Peyer's patch (tissue), 4 donors: ENCODE measurements at regions not wholly inside any gene's neighbourhood (a gene's known extent, or its start where the extent isn't known, plus 50 kb on each side); places are given as distances from the start of the nearest gene placed in this dataset.
"Not testable (repeated sequence)": the region's sequence is repeated elsewhere in the genome, so short reads cannot be mapped to it uniquely, and the experiment has no call there.

ENCODE experiments used
- POLR2A ChIP-seq, 2 donors: fragments of 450-650 bp; IDR thresholded peaks; one replicate each; pipeline ENCODE4 v1.5.1; 2017; ENCODE audit warnings: antibody characterized with exemption in 2 of 2, mild to moderate bottlenecking in 2 of 2, moderate library complexity in 2 of 2
- TF ChIP-seq, protein P1 (sequence below), 6 experiments: fragments of 450-650 bp in 4 of 6; fragments of 200-600 bp in 2 of 6; sonication (generic) in 1 of 6; IDR thresholded peaks; one replicate each; pipeline ENCODE4 v1.5.1; 2017 to 2019; ENCODE audit warnings: antibody characterized with exemption in 6 of 6, mild to moderate bottlenecking in 3 of 6, moderate library complexity in 1 of 6

- TF ChIP-seq, protein P1, sequence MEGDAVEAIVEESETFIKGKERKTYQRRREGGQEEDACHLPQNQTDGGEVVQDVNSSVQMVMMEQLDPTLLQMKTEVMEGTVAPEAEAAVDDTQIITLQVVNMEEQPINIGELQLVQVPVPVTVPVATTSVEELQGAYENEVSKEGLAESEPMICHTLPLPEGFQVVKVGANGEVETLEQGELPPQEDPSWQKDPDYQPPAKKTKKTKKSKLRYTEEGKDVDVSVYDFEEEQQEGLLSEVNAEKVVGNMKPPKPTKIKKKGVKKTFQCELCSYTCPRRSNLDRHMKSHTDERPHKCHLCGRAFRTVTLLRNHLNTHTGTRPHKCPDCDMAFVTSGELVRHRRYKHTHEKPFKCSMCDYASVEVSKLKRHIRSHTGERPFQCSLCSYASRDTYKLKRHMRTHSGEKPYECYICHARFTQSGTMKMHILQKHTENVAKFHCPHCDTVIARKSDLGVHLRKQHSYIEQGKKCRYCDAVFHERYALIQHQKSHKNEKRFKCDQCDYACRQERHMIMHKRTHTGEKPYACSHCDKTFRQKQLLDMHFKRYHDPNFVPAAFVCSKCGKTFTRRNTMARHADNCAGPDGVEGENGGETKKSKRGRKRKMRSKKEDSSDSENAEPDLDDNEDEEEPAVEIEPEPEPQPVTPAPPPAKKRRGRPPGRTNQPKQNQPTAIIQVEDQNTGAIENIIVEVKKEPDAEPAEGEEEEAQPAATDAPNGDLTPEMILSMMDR (IDR thresholded peaks at IDR 0.05), result not testable (repeated sequence)
- not testable (repeated sequence) for TF ChIP-seq POLR2A (IDR thresholded peaks at IDR 0.05)
Observed at GRCh38 chr5:177863822-177864446, 81.2 kb upstream of the FAM153A start.
